H1 (cell line): ENCODE measurements at regions not wholly inside any gene's neighbourhood (a gene's known extent, or its start where the extent isn't known, plus 50 kb on each side); places are given as distances from the start of the nearest gene placed in this dataset.
"Not testable (repeated sequence)": the region's sequence is repeated elsewhere in the genome, so short reads cannot be mapped to it uniquely, and the experiment has no call there.

ENCODE experiments used
- CTCF ChIA-PET: fragments of 300-600 bp; sonication (Branson Sonifier 250); formaldehyde crosslinking; loops from one replicate; lab custom pipeline; 2021; ENCODE audit not compliant: partially characterized antibody; lab: Charles Lee
- POLR2A ChIA-PET: fragments of 300-600 bp; sonication (Branson Sonifier 250); formaldehyde crosslinking; loops from one replicate; lab custom pipeline; 2021; ENCODE audit warnings: inconsistent platforms; ENCODE audit not compliant: partially characterized antibody; lab: Charles Lee
- DNase-seq, 2 experiments: peaks; one replicate each; pipeline versions ENCODE4 v3.0.0 to v3.0.0-alpha.2; 2010 to 2022; ENCODE audit warnings: low spot score in 2 of 2, low read depth in 1 of 2, mixed read lengths in 1 of 2
- FAIRE-seq: peaks from 2 replicates; lab custom pipeline; 2011; peaks lifted over from hg19 to GRCh38; lab: Jason Lieb, UNC
- H2AFZ ChIP-seq: 2 replicates; pipeline ENCODE4 v1.8.1; 2012; ENCODE audit warnings: low read length, inconsistent platforms
- H2AK5ac ChIP-seq: 2 replicates; pipeline ENCODE4 v1.6.1; 2013; ENCODE audit warnings: low read depth, low read length
- H2BK120ac ChIP-seq: replicated peaks from 2 replicates; pipeline ENCODE3; 2013; ENCODE audit warnings: low read depth, low read length, inconsistent platforms
- H2BK12ac ChIP-seq: 2 replicates; pipeline ENCODE4 v1.6.1; 2013; ENCODE audit warnings: low read depth, low read length
- H2BK15ac ChIP-seq: 2 replicates; pipeline ENCODE4 v1.6.1; 2013; ENCODE audit warnings: low read length
- H2BK20ac ChIP-seq: 2 replicates; pipeline ENCODE4 v1.6.1; 2013; ENCODE audit warnings: low read length
- H2BK5ac ChIP-seq: 2 replicates; pipeline ENCODE4 v1.6.1; 2013; ENCODE audit warnings: low read depth, low read length
- H3K14ac ChIP-seq: 2 replicates; pipeline ENCODE4 v1.6.1; 2013; ENCODE audit warnings: inconsistent platforms; ENCODE audit not compliant: insufficient read length
- H3K18ac ChIP-seq: 2 replicates; pipeline ENCODE4 v1.6.1; 2013; ENCODE audit warnings: low read length; ENCODE audit errors: extremely low read depth
- H3K23ac ChIP-seq: 2 replicates; pipeline ENCODE4 v1.6.1; 2013; ENCODE audit warnings: inconsistent platforms; ENCODE audit not compliant: insufficient read length
- H3K23me2 ChIP-seq: 2 replicates; pipeline ENCODE4 v1.6.1; 2013; ENCODE audit warnings: low read depth, low read length
- H3K27ac ChIP-seq: 2 replicates; pipeline ENCODE4 v1.6.1; 2011; ENCODE audit warnings: low read depth, low read length, inconsistent platforms
- H3K27me3 ChIP-seq, 4 experiments: replicated peaks in 1 of 4; 1 replicate in 1 of 4; 2 replicates in 3 of 4; pipeline versions ENCODE4 v1.6.1 to v1.8.1; 2011 to 2013; ENCODE audit warnings: low read length in 3 of 4, mild to moderate bottlenecking in 3 of 4, inconsistent platforms in 2 of 4, mixed read lengths in 2 of 4, moderate library complexity in 1 of 4; ENCODE audit not compliant: control insufficient read depth in 3 of 4, insufficient read depth in 3 of 4; ENCODE audit errors: extremely low read depth in 1 of 4
- H3K36me3 ChIP-seq, 4 experiments: 2 replicates each; pipeline versions ENCODE4 v1.6.1 to v1.8.1; 2011 to 2013; ENCODE audit warnings: mild to moderate bottlenecking in 4 of 4, low read length in 3 of 4, moderate library complexity in 2 of 4, control low read depth in 1 of 4, inconsistent platforms in 1 of 4; ENCODE audit not compliant: insufficient read depth in 4 of 4, control insufficient read depth in 2 of 4
- H3K4ac ChIP-seq: replicated peaks from 2 replicates; pipeline ENCODE3; 2013; ENCODE audit warnings: low read length, low read depth, mixed read lengths, inconsistent platforms; ENCODE audit not compliant: insufficient read length
- H3K4me1 ChIP-seq, 4 experiments: replicated peaks in 1 of 4; 1 replicate in 1 of 4; 2 replicates in 3 of 4; pipeline versions ENCODE4 v1.6.1 to v1.8.1; 2011 to 2013; ENCODE audit warnings: low read length in 3 of 4, inconsistent platforms in 2 of 4, mixed read lengths in 1 of 4; ENCODE audit not compliant: insufficient read depth in 4 of 4, control insufficient read depth in 3 of 4
- H3K4me2 ChIP-seq, 2 experiments: 2 replicates each; pipeline versions ENCODE4 v1.6.1 to v1.8.1; 2011 to 2013; ENCODE audit warnings: low read depth in 2 of 2, low read length in 2 of 2, control low read depth in 1 of 2, inconsistent platforms in 1 of 2, mild to moderate bottlenecking in 1 of 2; ENCODE audit not compliant: insufficient read depth in 1 of 2
- H3K4me3 ChIP-seq, 4 experiments: fragments of 200-600, 300-600 bp in 1 of 4; sonication (generic), shearing (Covaris generic), sonication (Bioruptor Twin) in 1 of 4; 2 replicates each; pipeline versions ENCODE4 v1.5.1 to v1.8.1; 2011 to 2016; ENCODE audit warnings: low read length in 4 of 4, low read depth in 3 of 4, control low read depth in 2 of 4, inconsistent platforms in 2 of 4, mild to moderate bottlenecking in 2 of 4, mixed read lengths in 1 of 4, moderate library complexity in 1 of 4; ENCODE audit not compliant: insufficient read depth in 2 of 4; ENCODE audit errors: extremely low read depth in 1 of 4
- H3K56ac ChIP-seq: replicated peaks from 2 replicates; pipeline ENCODE3; 2013; ENCODE audit warnings: low read depth, mild to moderate bottlenecking, mixed read lengths, low read length, inconsistent platforms; ENCODE audit not compliant: insufficient read length
- H3K79me1 ChIP-seq: 2 replicates; pipeline ENCODE4 v1.6.1; 2013; ENCODE audit warnings: low read depth, low read length, control low read depth
- H3K79me2 ChIP-seq, 2 experiments: 2 replicates each; pipeline versions ENCODE4 v1.6.1 to v1.8.1; 2012 to 2013; ENCODE audit warnings: low read length in 2 of 2, mild to moderate bottlenecking in 2 of 2, inconsistent platforms in 1 of 2; ENCODE audit not compliant: insufficient read depth in 2 of 2, control insufficient read depth in 1 of 2
- H3K9ac ChIP-seq, 4 experiments: replicated peaks in 1 of 4; 1 replicate in 1 of 4; 2 replicates in 3 of 4; pipeline versions ENCODE4 v1.6.1 to v1.8.1; 2011 to 2013; ENCODE audit warnings: low read depth in 3 of 4, low read length in 3 of 4, control low read depth in 2 of 4, mild to moderate bottlenecking in 2 of 4, moderate library complexity in 2 of 4, inconsistent platforms in 1 of 4; ENCODE audit errors: extremely low read depth in 1 of 4
- H3K9me3 ChIP-seq, 2 experiments: 2 replicates each; pipeline versions ENCODE4 v1.6.1 to v1.8.1; 2012 to 2013; ENCODE audit warnings: mild to moderate bottlenecking in 2 of 2, moderate library complexity in 2 of 2, control low read depth in 1 of 2, inconsistent platforms in 1 of 2, low read depth in 1 of 2, low read length in 1 of 2, mixed read lengths in 1 of 2; ENCODE audit not compliant: insufficient read depth in 2 of 2
- H4K20me1 ChIP-seq, 2 experiments: replicated peaks in 1 of 2; 2 replicates each; pipeline versions ENCODE3 to v1.8.1; 2011 to 2013; ENCODE audit warnings: inconsistent platforms in 2 of 2, low read length in 2 of 2, mild to moderate bottlenecking in 1 of 2; ENCODE audit not compliant: insufficient read depth in 2 of 2, control insufficient read depth in 1 of 2
- H4K5ac ChIP-seq: 2 replicates; pipeline ENCODE4 v1.6.1; 2013; ENCODE audit warnings: low read length, low read depth, mixed read lengths, inconsistent platforms; ENCODE audit not compliant: insufficient read length
- H4K8ac ChIP-seq: 2 replicates; pipeline ENCODE4 v1.8.0; 2013; ENCODE audit warnings: mild to moderate bottlenecking, moderate library complexity, low read length, inconsistent platforms; ENCODE audit not compliant: insufficient read depth; ENCODE audit errors: extremely low read depth
- H4K91ac ChIP-seq: replicated peaks from 2 replicates; pipeline ENCODE3; 2013; ENCODE audit warnings: low read length, mixed read lengths, inconsistent platforms; ENCODE audit not compliant: insufficient read length
- BACH1 ChIP-seq: IDR thresholded peaks from 2 replicates; pipeline ENCODE4 v1.6.1; 2012; ENCODE audit warnings: low read length, improper control_type of control experiment
- BCL11A ChIP-seq, 2 experiments: IDR thresholded peaks; one replicate each; pipeline ENCODE4 v1.6.1; 2011; ENCODE audit warnings: low read depth in 2 of 2, low read length in 2 of 2, mild to moderate bottlenecking in 2 of 2
- CBX5 ChIP-seq: fragments of 300-800, 300-1000 bp; sonication (generic); IDR thresholded peaks from 2 replicates; pipeline ENCODE4 v1.7.1; 2016; ENCODE audit warnings: antibody characterized with exemption, low read length, low read depth
- EZH2 ChIP-seq: fragments of 200-600 bp; sonication (generic); IDR thresholded peaks from 2 replicates; pipeline ENCODE4 v1.7.1; 2012; ENCODE audit warnings: low read depth, mild to moderate bottlenecking, moderate library complexity, low read length, inconsistent platforms; ENCODE audit not compliant: severe bottlenecking
- HDAC2 ChIP-seq, 2 experiments: fragments of 300-600 bp in 1 of 2; sonication (generic) in 1 of 2; IDR thresholded peaks; 2 replicates each; pipeline ENCODE4 v1.6.1; 2011 to 2012; ENCODE audit warnings: low read depth in 2 of 2, low read length in 2 of 2, mild to moderate bottlenecking in 2 of 2, moderate library complexity in 2 of 2, borderline replicate concordance in 1 of 2, inconsistent platforms in 1 of 2
- KDM1A ChIP-seq: fragments of 200-600, 300-600 bp; sonication (generic); IDR thresholded peaks from 2 replicates; pipeline ENCODE4 v1.7.1; 2016; ENCODE audit warnings: mild to moderate bottlenecking, low read length, borderline replicate concordance
- POLR2AphosphoS5 ChIP-seq: IDR thresholded peaks from 2 replicates; pipeline ENCODE4 v1.6.1; 2011; ENCODE audit warnings: low read depth, low read length
- RNF2 ChIP-seq: fragments of 200-900, 300-1000 bp; sonication (generic); IDR thresholded peaks from 2 replicates; pipeline ENCODE4 v1.7.1; 2016; ENCODE audit warnings: borderline replicate concordance, low read depth, mild to moderate bottlenecking, antibody characterized with exemption, low read length; ENCODE audit not compliant: poor library complexity, severe bottlenecking; ENCODE audit errors: missing control alignments
- SP2 ChIP-seq: IDR thresholded peaks from 2 replicates; pipeline ENCODE4 v1.6.1; 2012; ENCODE audit warnings: mild to moderate bottlenecking, low read length, inconsistent platforms
- WGBS, 2 experiments: shearing (Covaris generic) in 1 of 2; methylation state at CpG; one replicate each; pipeline versions ENCODE4 v1.1.6 to v1.1.7; 2013 to 2015; ENCODE audit warnings: low lambda C conversion rate in 2 of 2, mixed read lengths in 2 of 2, inconsistent platforms in 1 of 2, low coverage in 1 of 2, missing lambda C conversion rate in 1 of 2; ENCODE audit not compliant: insufficient replicate concordance in 2 of 2, insufficient coverage in 1 of 2, insufficient read length in 1 of 2; ENCODE audit errors: extremely low coverage in 1 of 2, missing lambda C conversion rate in 1 of 2; 5-methylcytosine and 5-hydroxymethylcytosine counted together

DNA sequence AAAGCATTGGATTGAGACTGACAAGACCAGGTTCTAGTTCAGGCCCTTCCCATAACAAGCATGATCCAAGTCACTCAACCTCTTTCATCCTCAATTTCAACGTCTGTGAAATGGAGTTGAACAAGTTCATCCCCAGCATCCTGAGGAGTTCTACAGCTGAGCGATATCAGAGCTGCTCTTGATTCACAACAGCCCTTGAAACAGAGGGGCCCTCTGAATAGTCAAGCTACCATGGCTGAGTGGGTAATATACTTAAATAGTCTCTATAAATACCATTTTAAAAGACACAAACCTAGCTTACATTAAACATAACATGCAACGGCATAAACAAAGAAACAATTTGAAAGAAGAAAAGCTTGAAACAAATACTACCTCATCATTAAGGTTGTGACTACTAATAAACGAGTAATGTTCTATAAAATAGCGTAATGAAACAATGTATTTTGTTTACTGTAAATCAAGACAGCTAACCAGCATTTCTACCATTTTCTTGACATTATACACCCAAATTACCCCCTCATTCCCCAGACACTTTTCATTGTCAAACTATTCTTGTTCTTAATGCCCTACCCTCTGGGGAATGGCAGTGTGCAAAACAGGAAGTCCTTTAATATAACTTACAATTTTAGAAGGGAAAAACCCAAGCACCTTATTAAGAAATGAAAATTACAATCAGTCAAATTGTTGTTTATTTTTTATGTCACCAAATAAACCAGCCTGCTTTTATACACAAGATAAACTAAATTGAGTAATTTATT lies 202.3 kb downstream of the PARM1 start (continued):
- TF ChIP-seq BCL11A (IDR thresholded peaks at IDR 0.05; ENCODE audit: low read depth in 2 of 2, low read length in 2 of 2), result no peak
- no peak for TF ChIP-seq BACH1
- no peak for TF ChIP-seq KDM1A
- TF ChIP-seq RNF2, result no peak
- TF ChIP-seq SP2, result no peak
- no peak for TF ChIP-seq EZH2
- TF ChIP-seq CBX5, result no peak
- no peak for TF ChIP-seq POLR2AphosphoS5
- TF ChIP-seq HDAC2 (IDR thresholded peaks at IDR 0.05; ENCODE audit: borderline replicate concordance in 1 of 2, low read depth in 2 of 2, low read length in 2 of 2), result no peak
- TF ChIP-seq, all 59 proteins: peak for 0

- WGBS, 2 experiments, result 71% methylated on average over 9 of the region's 21 CpGs; no CpG with 5 or more reads in 1 of the 2 experiments
- H4K8ac ChIP-seq, H3K14ac ChIP-seq, H2BK15ac ChIP-seq, H4K5ac ChIP-seq, H2BK5ac ChIP-seq, H3K9ac ChIP-seq, H3K23ac ChIP-seq, H2AK5ac ChIP-seq, H3K79me2 ChIP-seq, H2AFZ ChIP-seq, H3K23me2 ChIP-seq, H3K36me3 ChIP-seq, H4K20me1 ChIP-seq, POLR2A ChIA-PET, H3K79me1 ChIP-seq, H3K27ac ChIP-seq, H3K27me3 ChIP-seq, H3K18ac ChIP-seq, H3K4ac ChIP-seq, H2BK12ac ChIP-seq, H3K4me1 ChIP-seq, H2BK20ac ChIP-seq, H2BK120ac ChIP-seq, FAIRE-seq, H3K9me3 ChIP-seq, H3K56ac ChIP-seq: not testable (repeated sequence)
- peak in 1 of 2 experiments; percentile 58 for DNase-seq
- Histone ChIP-seq H3K4me2 (peak overlapping the region; percentile 32 to 54; a peak in 2 of 4 replicates), H4K91ac (peak overlapping the region; percentile 76), H3K4me3 (peak overlapping the region in 2 of 4 experiments; percentile 4 to 42; a peak in 1 of 8 replicates)
- CTCF ChIA-PET, result interaction anchor here (0.7 to 0.8 kb wide), 2 partner anchors 9 to 18 kb away, joined by 3 to 4 read pairs; no protein-coding TSS in a partner anchor
Measured at GRCh38 chr4:75126870-75127269, 194.0 kb downstream of the PARM1 start.
